RWPE2 (cell line): ENCODE measurements at regions not wholly inside any gene's neighbourhood (a gene's known extent, or its start where the extent isn't known, plus 50 kb on each side); places are given as distances from the start of the nearest gene placed in this dataset.

Experiments used
- ATAC-seq: fragments of 200-7000 bp; cut with Tn5 transposase; 3 replicates; pipeline ENCODE4 v1.9.1; 2021; ENCODE audit warnings: low read depth
- DNase-seq: peaks from one replicate; pipeline ENCODE4 v3.0.0-alpha.2; 2020; ENCODE audit warnings: low spot score
- H3K27ac ChIP-seq: fragments of 450-650 bp; 2 replicates; pipeline ENCODE4 v1.5.1; 2017; ENCODE audit warnings: mild to moderate bottlenecking; ENCODE audit not compliant: poor library complexity, severe bottlenecking
- H3K27me3 ChIP-seq: fragments of 250-450 bp; sonication (Bioruptor Pico); 2 replicates; pipeline ENCODE4 v1.5.1; 2021; ENCODE audit warnings: mild to moderate bottlenecking, moderate library complexity; ENCODE audit not compliant: insufficient read depth, poor library complexity, severe bottlenecking
- H3K36me3 ChIP-seq: fragments of 250-450 bp; sonication (Bioruptor Pico); 2 replicates; pipeline ENCODE4 v1.5.1; 2020; ENCODE audit warnings: low read depth, mild to moderate bottlenecking, moderate library complexity
- H3K4me1 ChIP-seq: fragments of 250-450 bp; sonication (Bioruptor Pico); 2 replicates; pipeline ENCODE4 v1.5.1; 2021; ENCODE audit warnings: mild to moderate bottlenecking, moderate library complexity; ENCODE audit not compliant: insufficient read depth, poor library complexity, severe bottlenecking
- H3K4me3 ChIP-seq: fragments of 250-450 bp; sonication (Bioruptor Pico); 2 replicates; pipeline ENCODE4 v1.5.1; 2021; ENCODE audit warnings: mild to moderate bottlenecking, moderate library complexity; ENCODE audit not compliant: severe bottlenecking
- H3K9me3 ChIP-seq: fragments of 250-450 bp; sonication (Bioruptor Pico); 2 replicates; pipeline ENCODE4 v1.5.1; 2021; ENCODE audit warnings: mild to moderate bottlenecking, moderate library complexity; ENCODE audit not compliant: severe bottlenecking
- CTCF ChIP-seq: fragments of 450-650 bp; IDR thresholded peaks from one replicate; pipeline ENCODE4 v1.5.1; 2017; ENCODE audit warnings: mild to moderate bottlenecking, moderate library complexity; ENCODE audit not compliant: poor library complexity, severe bottlenecking

DNA sequence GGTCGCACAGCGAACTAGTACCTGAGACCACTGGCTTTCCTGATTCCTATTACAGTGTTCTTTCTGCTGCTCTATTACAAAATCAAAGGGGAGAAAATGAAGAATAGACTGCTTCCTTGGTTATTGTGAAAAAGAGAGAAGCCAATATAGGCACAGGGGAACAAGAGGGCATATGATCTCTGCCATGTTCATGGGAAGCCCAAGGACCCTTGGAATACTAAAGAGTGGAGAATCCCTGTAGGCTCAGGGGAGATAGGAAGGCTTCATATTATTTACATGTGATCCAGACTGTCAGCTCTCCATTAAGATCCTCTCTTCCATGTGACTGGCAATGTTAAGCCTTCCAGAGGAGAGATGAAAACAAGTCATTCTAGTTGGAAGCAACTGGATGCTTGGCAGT, 135.7 kb upstream of the MYCN start:
- H3K27me3 ChIP-seq: no peaks in the 10 kb centered on the region
- no peaks in the 10 kb centered on the region for H3K9me3 ChIP-seq
- no peaks in the 10 kb centered on the region for H3K36me3 ChIP-seq
- ATAC-seq (no peak), DNase-seq (no peak)
- no peak overlapping the region for H3K4me3 ChIP-seq
- no peak overlapping the region for H3K27ac ChIP-seq
- TF ChIP-seq CTCF: no peak
- no peaks in the 10 kb centered on the region for H3K4me1 ChIP-seq

DNA sequence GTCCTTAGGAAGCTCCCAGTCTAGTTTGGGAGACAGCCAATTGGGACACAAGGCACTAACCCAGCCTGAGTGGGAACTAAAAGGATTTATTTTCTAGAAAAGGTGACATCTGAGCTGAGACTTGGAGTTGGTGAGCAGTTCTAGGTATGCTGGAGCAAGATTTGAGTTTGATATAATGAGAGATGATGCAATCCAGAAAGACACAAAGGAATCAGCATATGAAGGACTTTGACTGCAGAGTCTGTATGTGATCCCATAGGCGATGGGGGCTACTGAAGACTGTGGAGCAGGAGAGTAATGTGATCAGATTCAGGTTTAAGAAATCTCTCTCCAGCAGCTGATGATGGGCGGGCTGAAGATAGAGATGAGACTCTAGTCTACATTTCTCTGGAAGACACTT, 135.1 kb upstream of the MYCN start:
- no peak for ATAC-seq
- Histone ChIP-seq H3K27ac (no peak overlapping the region), H3K4me1 (no peaks in the 10 kb centered on the region), H3K27me3 (no peaks in the 10 kb centered on the region), H3K4me3 (no peak overlapping the region), H3K9me3 (no peaks in the 10 kb centered on the region), H3K36me3 (no peaks in the 10 kb centered on the region)
- no peak for TF ChIP-seq CTCF
- no peak for DNase-seq

- Histone ChIP-seq H3K36me3 (no peaks in the 10 kb centered on the region), H3K9me3 (no peaks in the 10 kb centered on the region), H3K4me3 (no peak overlapping the region), H3K27ac (no peak overlapping the region), H3K4me1 (no peaks in the 10 kb centered on the region), H3K27me3 (no peaks in the 10 kb centered on the region)
- DNase-seq (no peak), ATAC-seq (no peak)
- TF ChIP-seq CTCF: no peak
Observed at GRCh38 chr2:15805772-15806171, 134.6 kb upstream of the MYCN start.

DNA sequence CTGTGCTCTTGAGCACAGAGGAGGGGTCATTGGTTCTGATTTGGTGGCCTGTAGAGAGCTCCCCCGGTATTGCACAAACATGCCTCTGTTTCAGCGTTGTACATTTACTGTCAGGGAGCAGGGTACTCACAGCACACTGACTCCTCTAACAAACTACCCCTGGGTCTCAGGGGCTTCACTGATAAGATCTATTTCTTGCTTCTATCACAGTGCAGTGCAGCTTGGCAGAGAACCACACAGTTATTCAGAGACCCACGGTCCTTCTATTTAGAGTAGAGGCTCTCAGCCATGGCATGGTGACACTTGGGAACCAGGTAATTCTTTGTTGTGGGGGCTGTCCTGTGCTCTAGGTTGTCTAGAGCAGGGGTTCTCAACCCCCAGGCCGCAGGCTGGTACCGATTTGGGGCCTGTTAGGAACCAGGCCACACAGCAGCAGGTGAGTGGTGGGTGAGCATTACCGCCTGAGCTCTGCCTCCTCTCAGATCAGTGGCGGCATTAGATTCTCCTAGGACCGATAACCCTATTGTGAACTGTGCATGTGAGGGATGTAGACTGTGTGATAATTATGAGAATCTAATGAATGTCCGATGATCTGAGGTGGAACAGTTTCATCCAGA, 133.4 kb upstream of the MYCN start:
- no peak overlapping the region for H3K4me3 ChIP-seq

More for the DNA sequence above, 133.4 kb upstream of the MYCN start:
- H3K27ac ChIP-seq: no peak overlapping the region
- no peaks in the 10 kb centered on the region for H3K36me3 ChIP-seq
- DNase-seq (no peak), ATAC-seq (no peak)
- no peaks in the 10 kb centered on the region for H3K9me3 ChIP-seq
- H3K27me3 ChIP-seq: no peaks in the 10 kb centered on the region
- H3K4me1 ChIP-seq: no peaks in the 10 kb centered on the region
- TF ChIP-seq CTCF: no peak
